Endothelial cell of umbilical vein (primary cell): ENCODE measurements at regions not wholly inside any gene's neighbourhood (a gene's known extent, or its start where the extent isn't known, plus 50 kb on each side); places are given as distances from the start of the nearest gene placed in this dataset.

Experiments used
- BruUV-seq: library from RNA; stranded (reverse); fragments of 400-500 nt; replicated peaks from 2 replicates; lab custom pipeline; 2021; lab: Mats Ljungman, UMichigan
- CTCF ChIA-PET: fragments of 300-600, 350-600 bp; sonication (Branson Sonifier 250); formaldehyde crosslinking; loops from one replicate; lab custom pipeline; 2021; ENCODE audit warnings: antibody characterized with exemption, inconsistent platforms; lab: Charles Lee
- POLR2A ChIA-PET: fragments of 300-600, 350-600 bp; sonication (Branson Sonifier 250); formaldehyde crosslinking; loops from one replicate; lab custom pipeline; 2021; ENCODE audit warnings: antibody characterized with exemption, inconsistent platforms; lab: Charles Lee
- DNase-seq: peaks from one replicate; pipeline ENCODE4 v3.0.0-alpha.2; 2011; ENCODE audit warnings: low read depth, low spot score
- FAIRE-seq: peaks from 2 replicates; lab custom pipeline; 2011; peaks lifted over from hg19 to GRCh38; lab: Jason Lieb, UNC
- H2AFZ ChIP-seq: 2 replicates; pipeline ENCODE4 v1.6.0; 2012; ENCODE audit warnings: low read depth, low read length, control low read depth, inconsistent platforms
- H3K27ac ChIP-seq: 2 replicates; pipeline ENCODE4 v1.5.1; 2011; ENCODE audit warnings: low read depth, mild to moderate bottlenecking, control low read depth, low read length, moderate library complexity; ENCODE audit not compliant: insufficient read depth
- H3K27me3 ChIP-seq, 2 experiments: 2 replicates each; pipeline versions ENCODE4 v1.6.0 to v1.6.1; 2011; ENCODE audit warnings: low read length in 2 of 2, mixed read lengths in 1 of 2; ENCODE audit not compliant: control insufficient read depth in 2 of 2, insufficient read depth in 2 of 2
- H3K36me3 ChIP-seq, 2 experiments: 2 replicates in 1 of 2; 3 replicates in 1 of 2; pipeline ENCODE4 v1.5.1; 2011; ENCODE audit warnings: low read length in 2 of 2, mild to moderate bottlenecking in 1 of 2, moderate library complexity in 1 of 2; ENCODE audit not compliant: control insufficient read depth in 2 of 2, insufficient read depth in 2 of 2; ENCODE audit errors: extremely low read depth in 1 of 2
- H3K4me1 ChIP-seq: 3 replicates; pipeline ENCODE4 v1.5.1; 2011; ENCODE audit warnings: mild to moderate bottlenecking, low read length; ENCODE audit not compliant: control insufficient read depth, insufficient read depth; ENCODE audit errors: extremely low read depth
- H3K4me2 ChIP-seq: 2 replicates; pipeline ENCODE4 v1.6.1; 2011; ENCODE audit warnings: low read length, control low read depth, mixed read lengths; ENCODE audit not compliant: insufficient read depth
- H3K4me3 ChIP-seq, 3 experiments: fragments of 200-600 bp in 1 of 3; sonication (generic), shearing (Covaris generic) in 1 of 3; replicated peaks in 1 of 3; 2 replicates each; pipeline ENCODE4 v1.5.1; 2011 to 2016; ENCODE audit warnings: control low read depth in 3 of 3, low read length in 3 of 3, mild to moderate bottlenecking in 2 of 3, inconsistent platforms in 1 of 3, low read depth in 1 of 3, moderate library complexity in 1 of 3; ENCODE audit not compliant: insufficient read depth in 1 of 3
- H3K79me2 ChIP-seq: 2 replicates; pipeline ENCODE4 v1.6.0; 2012; ENCODE audit warnings: low read length, inconsistent platforms; ENCODE audit not compliant: control insufficient read depth, insufficient read depth
- H3K9ac ChIP-seq: replicated peaks from 2 replicates; pipeline ENCODE3; 2011; ENCODE audit warnings: low read length, control low read depth; ENCODE audit not compliant: insufficient read depth; ENCODE audit errors: extremely low read depth
- H3K9me1 ChIP-seq: replicated peaks from 3 replicates; pipeline ENCODE4 v1.6.0; 2011; ENCODE audit warnings: mild to moderate bottlenecking, low read length; ENCODE audit not compliant: control insufficient read depth, insufficient read depth; ENCODE audit errors: extremely low read depth
- H3K9me3 ChIP-seq: replicated peaks from 2 replicates; pipeline ENCODE4 v1.5.1; 2012; ENCODE audit warnings: low read length, inconsistent platforms; ENCODE audit not compliant: control insufficient read depth, insufficient read depth
- H4K20me1 ChIP-seq: replicated peaks from 2 replicates; pipeline ENCODE3; 2011; ENCODE audit warnings: mild to moderate bottlenecking, low read length; ENCODE audit not compliant: control insufficient read depth, insufficient read depth; ENCODE audit errors: extremely low read depth
- CTCF ChIP-seq, 2 donors: IDR thresholded peaks; 1 replicate in 1 of 2; 2 replicates in 1 of 2; pipeline ENCODE4 v1.5.1; 2011; ENCODE audit warnings: low read length in 2 of 2, mild to moderate bottlenecking in 2 of 2, moderate library complexity in 2 of 2, control low read depth in 1 of 2, inconsistent platforms in 1 of 2, low read depth in 1 of 2; ENCODE audit not compliant: insufficient read depth in 1 of 2; ENCODE audit errors: extremely low read depth in 1 of 2
- EZH2 ChIP-seq: IDR thresholded peaks from 2 replicates; pipeline ENCODE4 v1.6.1; 2012; ENCODE audit warnings: borderline replicate concordance, low read depth, mild to moderate bottlenecking, moderate library complexity, low read length, inconsistent platforms; ENCODE audit not compliant: severe bottlenecking
- FOS ChIP-seq: IDR thresholded peaks from 2 replicates; pipeline ENCODE4 v1.6.1; 2011; ENCODE audit warnings: mild to moderate bottlenecking, low read length, moderate library complexity, borderline replicate concordance; ENCODE audit not compliant: insufficient read depth
- GATA2 ChIP-seq: IDR thresholded peaks from 2 replicates; pipeline ENCODE4 v1.7.0; 2011; ENCODE audit warnings: low read depth, mild to moderate bottlenecking, moderate library complexity, mixed read lengths, low read length; ENCODE audit not compliant: insufficient read length, insufficient read depth
- JUN ChIP-seq: IDR thresholded peaks from 2 replicates; pipeline ENCODE4 v1.6.1; 2011; ENCODE audit warnings: borderline replicate concordance, low read depth; ENCODE audit not compliant: insufficient read length, insufficient read depth
- MAX ChIP-seq: IDR thresholded peaks from 2 replicates; pipeline ENCODE4 v1.6.1; 2011; ENCODE audit not compliant: insufficient read depth, insufficient read length
- MYC ChIP-seq: IDR thresholded peaks from one replicate; pipeline ENCODE4 v1.6.1; 2011; ENCODE audit warnings: mild to moderate bottlenecking, low read depth, low read length
- POLR2A ChIP-seq: IDR thresholded peaks from 2 replicates; pipeline ENCODE4 v1.6.1; 2012; ENCODE audit warnings: low read depth, mild to moderate bottlenecking, control low read depth, low read length
- POLR2AphosphoS5 ChIP-seq: IDR thresholded peaks from 2 replicates; pipeline ENCODE4 v1.6.1; 2012; ENCODE audit warnings: low read depth, mild to moderate bottlenecking, control low read depth, low read length, moderate library complexity; ENCODE audit not compliant: insufficient read depth
- dilution Hi-C: fragments of 300-500 bp; cut with MboI; formaldehyde crosslinking; loops from one replicate; pipeline ENCODE4 v1.15.0; 2019; ENCODE audit warnings: low sequenced_read_pairs; ENCODE audit not compliant: extremely low pct_ligation_motif_present
- intact Hi-C: fragments of 100-400 bp; cut with micrococcal nuclease; formaldehyde crosslinking; loops from one replicate; pipeline ENCODE4 v1.10.0; 2022

GRCh38 chr12:30000401-30000800, 216.7 kb upstream of the TMTC1 start:
- BruUV-seq: no TSS peak
- ChIA-PET CTCF (no interaction called here), POLR2A (no interaction called here)
- Histone ChIP-seq H3K27ac (no peak overlapping the region), H2AFZ (no peak overlapping the region), H3K9me3 (no peaks in the 10 kb centered on the region), H3K9me1 (no peaks in the 10 kb centered on the region), H3K9ac (no peak overlapping the region), H4K20me1 (no peaks in the 10 kb centered on the region), H3K4me2 (no peak overlapping the region), H3K36me3 (no peaks in the 10 kb centered on the region), H3K4me3 (no peak overlapping the region), H3K79me2 (no peaks in the 10 kb centered on the region), H3K27me3 (peaks cover 0 to under 1% of the 10 kb centered on the region in 2 experiments), H3K4me1 (no peaks in the 10 kb centered on the region)
- no peak for DNase-seq
- TF ChIP-seq MYC: no peak
- no peak for TF ChIP-seq POLR2A
- no peak for TF ChIP-seq FOS
- TF ChIP-seq GATA2: no peak
- no peak for TF ChIP-seq POLR2AphosphoS5
- TF ChIP-seq EZH2: no peak
- no peak for TF ChIP-seq CTCF (IDR thresholded peaks at IDR 0.05; ENCODE audit: extremely low read depth in 1 of 2, insufficient read depth in 1 of 2, low read depth in 1 of 2, low read length in 2 of 2)
- TF ChIP-seq MAX: no peak
- no peak for TF ChIP-seq JUN
- FAIRE-seq: no peak
- dilution Hi-C loops: no loop called here
- intact Hi-C loops: no loop called here
